Stimulated activated CD8-positive, alpha-beta memory T cell treated with anti-CD3 and anti-CD28 coated beads, Interleukin-15, amount 100 ng/mL, for 48 hours (primary cell): ENCODE measurements at regions not wholly inside any gene's neighbourhood (a gene's known extent, or its start where the extent isn't known, plus 50 kb on each side); places are given as distances from the start of the nearest gene placed in this dataset.

Experiments used
- DNase-seq, 2 donors: peaks; one replicate each; pipeline ENCODE4 v3.0.0-alpha.2; 2020; ENCODE audit warnings: low read depth in 2 of 2

DNA sequence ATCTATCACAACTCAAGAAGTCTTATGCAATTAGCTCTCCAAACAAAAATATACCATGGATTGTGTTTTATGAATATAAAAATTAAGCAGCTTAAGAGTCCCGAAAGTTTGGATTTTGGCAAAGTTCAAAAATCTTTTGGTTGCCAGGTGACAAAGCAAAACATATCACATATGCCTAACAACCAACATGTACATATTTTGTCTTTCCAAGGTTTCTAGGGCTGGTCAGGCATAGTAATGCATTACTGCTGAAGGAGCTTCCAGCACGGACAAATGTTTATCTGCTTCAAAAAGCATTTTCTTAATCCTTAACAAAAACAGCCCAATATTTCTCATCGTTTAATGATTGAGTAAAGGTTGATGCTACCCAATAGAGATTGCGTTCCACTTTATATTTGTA lies 1327.1 kb upstream of the ZEB2 start:
- no peak for DNase-seq

DNA sequence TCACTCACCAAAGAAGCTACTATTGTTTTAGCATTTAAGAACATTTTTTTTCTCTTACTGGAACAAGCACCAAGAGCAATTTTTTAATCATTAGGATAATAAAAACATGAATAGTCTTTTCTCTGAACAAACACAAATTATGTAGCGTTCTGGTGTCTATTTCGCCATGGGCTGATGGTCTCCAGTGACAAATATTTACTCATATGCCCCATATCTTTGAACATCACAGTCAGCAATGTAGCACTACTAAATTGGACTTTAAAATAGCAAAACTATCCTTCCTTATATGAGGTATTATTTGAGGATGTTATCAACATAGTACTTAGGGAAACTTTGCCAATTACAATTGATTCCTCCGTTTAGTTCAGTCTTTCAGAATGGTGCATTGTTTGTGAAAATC lies 1326.0 kb upstream of the ZEB2 start:
- no peak for DNase-seq

DNA sequence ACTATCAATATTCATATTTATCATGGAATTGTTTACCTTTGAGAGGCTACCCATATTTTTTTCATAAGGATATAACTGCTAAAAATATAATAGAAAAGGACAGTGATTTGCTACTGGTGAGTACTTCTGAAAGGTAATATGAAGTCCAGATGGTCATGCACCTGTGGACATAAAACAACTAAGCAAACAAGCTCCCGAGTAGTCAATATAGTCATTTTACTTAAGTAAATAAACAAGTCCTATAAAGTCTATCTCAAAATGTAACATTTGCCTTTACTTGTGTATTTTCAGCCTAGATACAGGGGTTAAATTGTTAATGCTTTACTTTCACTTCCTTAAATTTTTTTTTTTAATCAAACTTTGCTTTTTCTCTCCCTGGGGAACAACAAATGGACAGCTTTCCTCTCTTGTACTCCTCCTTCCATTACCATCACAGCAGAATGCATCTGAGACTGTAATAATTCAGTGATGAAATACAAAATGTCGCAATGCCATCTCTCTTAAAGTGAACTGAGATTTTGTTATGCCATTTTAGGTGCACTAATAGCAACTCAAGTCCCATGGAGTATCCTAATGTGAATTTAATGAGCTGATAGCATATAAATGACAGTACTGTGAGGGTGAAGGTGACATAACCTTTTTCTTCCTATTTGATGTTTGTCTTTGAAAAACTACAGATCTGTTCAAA lies 1325.4 kb upstream of the ZEB2 start:
- DNase-seq, result no peak

DNA sequence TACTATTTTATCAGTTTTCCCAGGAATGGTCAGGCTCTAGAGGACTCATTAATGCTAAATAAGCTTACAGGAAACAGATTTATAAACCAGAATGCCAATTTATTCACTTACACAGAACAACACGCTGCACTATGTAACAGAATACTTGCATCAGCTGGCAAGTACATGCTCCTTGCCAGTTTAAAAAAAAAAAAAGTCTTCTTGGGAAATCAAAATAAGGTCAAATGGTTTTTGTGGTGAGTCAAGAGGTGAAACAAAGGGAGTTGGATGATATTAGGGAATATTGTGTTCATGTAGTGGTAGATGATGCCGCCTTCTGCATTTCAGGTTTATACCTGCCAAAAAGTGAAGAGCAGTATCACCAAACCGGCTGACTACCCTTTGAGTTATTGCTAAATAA lies 1322.1 kb upstream of the ZEB2 start:
- no peak for DNase-seq

DNA sequence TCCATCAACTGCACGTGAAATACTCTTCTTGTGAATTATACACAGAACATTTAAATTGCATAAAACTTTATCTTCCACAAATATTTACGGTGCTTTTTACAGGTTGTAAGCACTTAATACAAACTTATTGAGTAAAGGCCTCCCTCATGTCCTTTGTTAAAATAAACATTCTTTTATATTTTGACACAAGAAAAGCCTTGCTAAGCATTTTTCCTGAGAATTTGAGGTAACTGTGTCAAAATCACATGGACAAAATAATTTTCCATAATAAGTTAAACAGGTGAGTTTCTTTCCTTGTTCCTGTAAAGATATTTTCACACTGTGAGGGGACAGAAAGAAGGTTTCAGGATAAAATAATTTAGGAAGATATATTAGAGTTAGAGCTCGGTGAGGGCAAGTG lies 1317.1 kb upstream of the ZEB2 start:
- no peak for DNase-seq

DNA sequence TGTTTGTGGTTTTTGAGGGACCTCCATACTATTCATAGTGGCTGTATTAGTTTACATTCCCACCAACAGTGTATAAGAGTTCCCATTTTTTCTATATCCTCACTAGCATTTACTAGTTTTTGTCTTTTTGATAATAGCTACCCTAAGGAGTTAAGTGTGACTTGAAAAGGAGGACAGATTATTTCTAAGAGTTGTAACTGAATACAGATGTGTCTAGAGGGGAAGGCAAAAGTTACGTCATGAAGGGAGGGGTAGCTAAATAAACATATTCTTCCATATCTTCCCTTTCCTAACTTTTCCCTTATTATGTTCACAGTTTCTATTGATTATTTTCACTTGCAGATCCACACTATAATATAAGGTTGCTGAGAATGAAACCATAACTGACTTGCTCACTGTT lies 1315.7 kb upstream of the ZEB2 start:
- no peak for DNase-seq

- no peak for DNase-seq
These were observed 1312.8 kb upstream of the ZEB2 start for GRCh38 chr2:145832681-145833080.

- no peak for DNase-seq
These were observed 1310.0 kb upstream of the ZEB2 start for GRCh38 chr2:145829931-145830330.

DNA sequence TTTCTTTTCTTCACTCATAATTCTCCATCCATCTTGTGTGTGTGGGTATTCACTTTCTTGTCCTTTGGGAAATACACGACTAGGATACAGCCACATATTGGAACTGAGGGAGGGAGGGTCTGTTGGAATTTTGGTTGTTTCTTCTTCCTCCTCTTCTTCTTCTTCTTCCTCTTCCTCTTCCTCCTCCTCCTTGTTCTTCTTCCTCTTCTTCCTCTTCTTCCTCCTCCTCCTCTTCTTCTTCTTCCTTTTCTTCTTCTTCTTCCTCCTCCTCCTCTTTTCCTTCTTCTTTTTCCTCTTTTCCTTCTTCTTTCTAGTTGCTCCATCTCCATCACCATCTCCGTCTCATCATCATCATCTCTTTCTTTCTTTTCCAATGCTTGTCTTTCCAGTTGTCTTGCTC lies 1307.3 kb upstream of the ZEB2 start:
- no peak for DNase-seq

DNA sequence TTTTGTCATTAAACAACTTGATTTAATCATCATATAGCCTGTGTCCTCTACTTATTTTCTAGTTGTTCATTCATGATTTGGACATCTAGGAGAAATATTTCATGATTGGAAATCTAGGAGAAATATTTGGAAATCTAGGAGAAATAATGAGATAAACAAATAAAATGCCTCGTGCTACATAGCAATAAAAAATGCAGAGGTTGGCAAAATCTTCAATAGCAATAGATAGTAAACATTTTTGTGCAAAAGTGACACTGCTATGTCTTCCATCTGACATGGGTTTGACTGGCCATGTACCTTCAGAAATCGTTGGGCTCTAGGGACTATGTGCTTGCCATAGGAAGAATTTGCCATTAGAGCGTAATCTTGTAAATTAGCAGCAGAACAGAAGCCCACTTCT lies 1304.5 kb upstream of the ZEB2 start:
- no peak for DNase-seq

GRCh38 chr2:145822892-145823534 lies 1303.1 kb upstream of the ZEB2 start:
- DNase-seq, result no peak

- no peak for DNase-seq
These were observed 1300.7 kb upstream of the ZEB2 start for GRCh38 chr2:145820651-145821050.

DNA sequence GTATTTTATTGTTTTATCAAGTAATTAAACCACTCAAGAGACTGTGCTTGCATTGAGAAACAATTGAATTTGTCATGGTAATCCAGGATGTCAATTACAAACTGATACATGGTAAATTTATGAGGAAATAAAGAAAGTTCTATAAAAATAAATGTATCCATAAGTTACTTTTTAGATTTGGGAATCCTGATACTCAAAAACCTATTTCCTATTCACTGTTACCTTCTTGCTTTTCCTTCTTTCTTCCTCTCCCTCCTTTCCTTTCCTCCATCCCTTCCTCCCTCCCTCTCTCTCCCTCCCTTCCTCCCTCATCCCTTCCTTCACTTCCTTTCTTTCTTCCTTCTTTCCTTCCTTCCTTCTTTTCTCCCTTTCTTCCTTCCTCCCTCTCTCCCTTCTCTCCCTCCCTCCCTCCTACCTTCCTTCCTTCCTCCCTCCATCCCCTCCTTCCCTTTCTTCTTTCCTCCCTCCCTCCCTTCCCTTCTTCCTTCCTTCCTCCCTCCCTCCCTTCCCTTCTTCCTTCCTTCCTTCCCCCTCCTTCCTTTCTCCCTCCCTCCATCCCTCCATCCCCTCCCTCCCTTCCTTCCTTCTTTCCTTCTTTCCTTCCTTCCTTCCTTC lies 1299.1 kb upstream of the ZEB2 start:
- DNase-seq, result no peak

GRCh38 chr2:145815933-145816332 lies 1296.0 kb upstream of the ZEB2 start:
- no peak for DNase-seq

DNA sequence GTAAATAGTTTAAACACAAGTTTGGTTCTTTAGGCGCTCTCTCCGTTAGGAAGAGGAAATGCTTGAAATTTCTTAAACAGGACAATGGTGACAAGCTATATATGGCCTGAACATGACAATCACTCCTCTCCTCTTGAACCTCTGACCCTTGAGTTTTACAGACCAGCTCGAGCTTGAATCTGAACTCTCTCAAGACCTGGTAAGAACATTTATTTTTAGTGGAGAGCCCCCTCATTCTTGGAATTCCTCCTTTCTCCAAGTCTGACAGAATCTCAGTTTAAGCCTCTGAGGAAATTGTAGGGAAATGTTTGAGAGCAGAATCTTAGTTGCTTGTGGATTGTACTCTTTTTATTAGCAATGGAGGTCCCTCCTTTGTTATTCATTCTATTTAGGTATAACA lies 1293.6 kb upstream of the ZEB2 start:
- DNase-seq, result no peak

- no peak for DNase-seq
These were observed 1292.2 kb upstream of the ZEB2 start for GRCh38 chr2:145812165-145812554.

DNA sequence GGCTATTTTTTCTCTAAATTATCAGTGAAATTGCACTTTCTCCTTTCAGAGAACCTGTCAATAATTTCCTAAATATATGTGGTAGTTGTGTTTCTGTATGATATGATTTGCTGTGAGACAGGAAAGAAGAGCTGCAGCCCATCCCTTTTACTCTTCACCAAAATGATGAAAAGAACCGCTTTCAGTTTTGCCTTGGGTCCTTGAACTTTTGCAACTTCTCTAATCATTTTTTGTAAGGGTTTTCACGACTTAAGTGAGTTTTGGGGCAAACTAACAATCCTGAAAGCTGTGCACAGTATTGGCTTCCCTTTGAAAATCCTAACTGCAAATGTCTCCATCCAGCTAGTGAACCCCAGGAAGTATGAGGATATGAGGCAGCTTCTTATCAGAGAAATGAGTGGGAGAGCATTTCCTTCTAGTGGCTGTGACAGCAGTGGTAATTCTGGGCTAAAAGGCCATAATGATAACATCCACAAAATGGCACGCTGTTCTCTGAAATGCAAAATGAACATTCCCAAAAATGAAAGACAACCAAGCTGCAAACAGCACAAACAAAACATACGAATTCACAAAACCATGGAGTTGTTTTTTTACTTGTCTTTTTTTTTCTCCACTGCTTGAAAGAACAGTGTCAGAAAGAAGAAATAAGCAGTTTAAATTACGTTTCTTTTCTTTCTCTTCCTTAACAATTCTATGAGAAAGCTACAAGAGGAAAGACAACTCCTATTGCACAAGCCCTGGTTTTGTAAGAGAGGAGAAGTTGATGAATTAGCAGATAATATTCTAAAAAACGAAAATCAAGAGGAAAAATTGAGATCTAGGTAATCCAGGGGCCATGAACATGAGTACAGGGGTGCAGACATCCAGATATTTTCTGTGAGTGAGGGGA lies 1291.6 kb upstream of the ZEB2 start:
- no peak for DNase-seq

- DNase-seq, result no peak
These were observed 1288.0 kb upstream of the ZEB2 start for GRCh38 chr2:145807968-145808367.

DNA sequence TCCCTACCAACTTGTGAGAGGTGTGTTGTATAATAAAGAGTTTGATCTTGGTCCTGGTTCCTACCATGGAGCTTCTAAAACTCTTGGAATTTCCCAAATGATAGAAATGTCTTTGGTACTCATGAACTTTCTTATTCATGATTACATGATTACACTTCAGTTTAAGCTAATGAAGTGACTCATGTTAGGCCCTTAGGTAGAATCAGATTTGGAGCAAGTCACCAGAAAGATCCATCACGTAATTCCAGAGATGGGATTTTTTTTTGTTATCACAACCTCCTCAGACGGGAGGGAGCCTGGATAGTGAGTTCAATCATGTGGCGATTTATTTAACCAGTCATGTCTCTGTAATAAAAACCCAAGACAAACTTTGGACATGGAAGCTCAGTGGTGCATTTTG lies 1287.6 kb upstream of the ZEB2 start:
- no peak for DNase-seq

DNA sequence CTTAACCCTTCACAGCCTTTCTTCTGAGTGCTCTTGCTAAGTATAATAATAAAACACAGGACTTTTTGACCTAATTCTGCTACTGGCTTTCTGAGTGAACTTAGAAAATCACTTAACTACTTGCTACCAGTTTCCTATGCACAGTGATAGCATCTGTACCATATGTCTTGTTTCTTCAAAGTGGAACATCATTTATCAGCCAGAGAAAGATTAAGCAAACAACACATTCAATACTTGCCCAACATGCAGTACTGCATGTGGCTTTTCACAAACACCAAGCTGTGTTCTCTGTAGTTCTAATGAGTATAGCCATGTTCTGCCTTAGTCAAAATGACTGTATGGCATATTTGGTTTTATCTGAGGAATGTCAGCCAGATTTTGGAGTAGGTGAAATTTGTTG lies 1286.6 kb upstream of the ZEB2 start:
- DNase-seq, result no peak

- DNase-seq, result no peak
These were observed 1282.2 kb upstream of the ZEB2 start for GRCh38 chr2:145802133-145802532.

DNA sequence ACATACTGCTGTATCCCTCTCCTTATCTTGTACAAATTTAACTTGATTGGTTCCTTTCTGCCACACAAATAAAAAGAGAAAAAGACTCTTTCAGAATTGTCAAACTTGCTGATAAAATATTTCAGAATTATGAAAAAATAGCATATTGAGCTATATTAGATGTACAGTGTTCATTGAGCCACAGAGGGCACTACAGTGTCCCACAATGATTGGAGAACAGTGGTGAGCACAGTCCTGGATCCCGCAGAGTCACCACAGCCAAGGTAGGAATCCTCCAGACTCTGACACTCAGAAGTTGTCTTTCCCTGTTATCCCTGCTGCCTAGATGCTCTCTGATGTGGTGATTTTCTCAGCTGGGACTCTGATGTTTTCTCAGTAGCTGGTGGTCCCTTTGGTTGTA lies 1281.3 kb upstream of the ZEB2 start:
- no peak for DNase-seq
